SKM-1 treated with dmso at 0.1 percent for 144 hours (cell line): ENCODE measurements at regions not wholly inside any gene's neighbourhood (a gene's known extent, or its start where the extent isn't known, plus 50 kb on each side); places are given as distances from the start of the nearest gene placed in this dataset.
"Not testable (repeated sequence)": the region's sequence is repeated elsewhere in the genome, so short reads cannot be mapped to it uniquely, and the experiment has no call there.

ENCODE experiments used
- DNase-seq: peaks from one replicate; lab custom pipeline; 2025; ENCODE audit not compliant: unreplicated experiment; lab: John Stamatoyannopoulos, UW

DNA sequence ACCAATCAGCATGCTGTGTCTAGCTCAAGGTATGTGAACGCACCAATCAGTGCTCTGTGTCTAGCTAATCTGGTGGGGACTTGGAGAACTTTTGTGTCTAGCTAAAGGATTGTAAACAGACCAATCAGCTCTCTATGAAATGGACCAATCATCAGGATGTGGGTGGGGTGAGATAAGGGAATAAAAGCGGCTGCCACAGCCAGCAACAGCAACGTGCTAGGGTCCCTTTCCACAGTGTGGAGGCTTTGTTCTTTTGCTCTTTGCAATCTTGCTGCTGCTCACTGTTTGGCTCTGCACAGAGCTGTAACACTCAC is 1353.9 kb upstream of the CDH18 start:
- DNase-seq, result not testable (repeated sequence)

DNA sequence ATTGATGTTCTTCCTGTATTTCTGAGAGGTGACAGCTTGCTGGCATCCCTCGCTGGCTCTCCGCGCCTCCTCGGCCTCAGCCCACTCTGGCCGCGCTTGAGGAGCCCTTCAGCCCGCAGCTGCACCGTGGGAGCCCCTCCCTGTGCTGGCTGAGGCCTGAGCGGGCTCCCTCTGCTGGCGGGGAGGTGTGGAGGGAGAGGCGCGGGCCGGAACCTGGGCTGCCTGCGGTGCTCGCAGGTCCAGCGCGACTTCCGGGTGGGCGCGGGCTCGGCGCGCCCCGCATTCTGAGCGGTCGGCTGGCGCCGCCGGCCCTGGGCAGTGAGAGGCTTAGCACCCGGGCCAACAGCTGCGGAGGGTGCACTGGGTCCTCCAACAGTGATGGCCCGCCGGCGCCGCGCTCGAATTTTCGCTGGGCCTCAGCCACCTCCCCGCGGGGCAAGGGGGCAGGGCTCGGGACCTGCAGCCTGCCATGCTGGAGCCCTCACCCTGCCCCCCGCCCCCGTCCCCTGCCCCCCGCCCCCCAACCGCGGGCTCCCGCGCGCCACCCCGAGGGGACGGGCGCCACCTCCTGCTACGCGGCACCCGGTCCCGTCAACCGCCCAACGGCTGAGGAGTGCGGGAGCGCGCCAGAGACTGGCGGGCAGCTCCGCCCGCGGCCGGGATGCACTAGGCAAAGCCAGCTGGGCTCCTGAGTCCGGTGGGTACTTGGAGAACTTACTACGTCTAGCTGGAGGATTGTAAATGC is 1353.4 kb upstream of the CDH18 start:
- not testable (repeated sequence) for DNase-seq

DNA sequence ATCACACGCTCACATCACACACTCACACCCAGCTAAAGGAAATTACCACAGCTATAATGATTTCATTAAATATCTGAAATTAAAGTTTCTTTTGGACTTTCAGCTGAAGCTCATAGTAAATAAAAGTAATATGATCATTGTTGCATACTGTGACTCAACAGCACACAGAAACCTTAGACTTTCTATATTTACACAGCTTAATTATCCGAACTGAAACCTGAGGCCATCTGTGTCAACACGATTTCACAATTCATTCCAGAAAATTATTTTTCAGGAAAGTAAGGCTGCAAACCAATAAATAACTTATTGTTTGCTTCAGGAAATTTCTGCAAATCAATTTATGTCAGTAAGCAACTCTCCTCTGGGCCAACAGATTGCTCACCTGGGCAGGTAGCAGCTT is 1352.2 kb upstream of the CDH18 start:
- not testable (repeated sequence) for DNase-seq

DNA sequence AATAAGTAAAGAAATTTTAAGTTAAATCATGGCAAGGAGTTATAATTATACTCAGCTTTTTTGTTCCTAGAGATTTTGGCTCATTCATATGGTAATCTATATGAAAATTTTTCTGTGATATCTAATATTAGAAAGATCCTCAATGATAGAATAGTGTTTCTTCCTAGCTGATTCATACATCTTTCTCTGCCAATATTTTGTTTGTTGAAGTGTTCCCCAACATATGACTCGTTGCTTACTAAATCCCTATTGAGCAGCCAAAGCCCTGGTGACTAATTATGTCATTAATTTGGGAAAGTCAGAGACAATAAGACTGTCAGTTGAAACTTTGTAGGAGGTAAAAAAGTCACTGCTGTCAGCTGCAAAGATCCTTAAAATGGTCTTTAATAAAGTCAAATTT is 1348.5 kb upstream of the CDH18 start:
- DNase-seq, result not testable (repeated sequence)

DNA sequence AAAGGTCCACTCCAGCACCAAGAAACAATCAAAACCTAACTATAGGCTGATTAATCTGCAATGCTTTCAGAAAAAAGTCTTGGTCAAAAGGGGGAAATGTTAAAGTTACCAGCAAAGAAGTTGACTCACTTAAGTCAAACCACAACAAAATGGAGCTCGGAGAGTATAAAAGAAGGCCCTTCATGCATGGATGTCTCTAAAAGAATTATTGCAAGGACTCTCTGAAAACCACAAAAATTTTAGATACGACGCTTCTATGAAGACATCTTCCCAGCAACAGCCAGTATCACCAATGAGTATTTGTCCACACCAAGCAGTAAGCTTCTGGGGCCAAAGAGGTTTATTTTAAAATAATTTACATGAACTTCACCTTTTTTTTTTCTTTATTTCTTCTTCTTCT is 1327.4 kb upstream of the CDH18 start:
- DNase-seq, result not testable (repeated sequence)

DNA sequence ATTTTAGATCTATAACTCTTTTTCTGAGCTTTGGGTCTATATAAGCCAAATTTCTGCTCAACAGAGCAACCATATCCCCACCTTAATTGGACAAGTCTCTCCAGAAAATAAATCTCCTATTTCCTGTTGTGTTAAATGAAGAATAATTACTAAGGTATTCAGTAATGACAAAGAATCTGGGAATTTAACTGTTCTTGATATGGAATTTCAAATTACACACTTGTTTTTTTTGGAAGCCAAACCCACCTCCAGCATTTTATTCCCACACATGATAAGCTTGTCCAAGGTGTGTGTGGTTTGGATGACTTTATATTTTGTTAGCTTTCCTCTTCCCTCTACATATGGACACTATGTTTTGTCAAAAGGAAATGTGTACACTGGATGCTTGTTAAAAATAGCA is 1313.2 kb upstream of the CDH18 start:
- not testable (repeated sequence) for DNase-seq

DNA sequence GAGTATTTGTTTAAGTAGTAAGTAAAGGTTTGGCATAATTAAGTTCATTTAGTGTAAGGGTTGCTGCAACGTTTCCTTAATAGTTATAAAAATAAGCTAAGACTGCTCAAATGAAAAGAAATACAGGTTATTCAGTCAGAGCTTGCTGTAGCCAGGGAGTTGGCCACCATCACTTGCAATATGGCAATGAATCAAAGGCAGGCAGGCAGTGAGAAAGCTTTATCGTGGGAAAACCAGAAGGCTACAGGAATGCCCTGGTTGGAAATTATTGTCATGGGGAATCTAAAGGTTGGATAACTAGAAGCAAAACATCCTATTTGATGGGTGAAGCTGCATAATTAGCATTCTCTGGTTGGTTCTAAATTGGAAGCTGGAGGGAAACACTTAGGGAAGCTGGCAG is 1286.4 kb upstream of the CDH18 start:
- DNase-seq, result not testable (repeated sequence)

DNA sequence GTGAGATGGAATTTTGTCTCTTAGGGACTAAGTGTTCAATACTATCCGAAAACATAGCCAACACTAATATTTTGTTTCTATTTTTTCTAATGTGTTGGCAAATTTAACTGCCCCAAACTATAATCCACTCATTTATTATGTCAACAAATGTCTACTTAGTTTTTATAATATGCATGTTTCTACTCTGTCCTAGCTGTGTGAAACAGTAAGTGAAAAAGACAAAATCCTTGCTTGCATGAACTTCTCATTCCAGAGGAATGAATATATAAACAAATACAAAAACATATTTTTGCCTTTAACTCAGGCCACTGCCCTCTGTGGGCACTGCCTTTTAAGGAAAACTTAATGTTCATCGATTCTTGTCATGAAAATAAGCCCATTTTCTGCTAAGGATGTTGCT is 1275.4 kb upstream of the CDH18 start:
- no peak for DNase-seq

DNA sequence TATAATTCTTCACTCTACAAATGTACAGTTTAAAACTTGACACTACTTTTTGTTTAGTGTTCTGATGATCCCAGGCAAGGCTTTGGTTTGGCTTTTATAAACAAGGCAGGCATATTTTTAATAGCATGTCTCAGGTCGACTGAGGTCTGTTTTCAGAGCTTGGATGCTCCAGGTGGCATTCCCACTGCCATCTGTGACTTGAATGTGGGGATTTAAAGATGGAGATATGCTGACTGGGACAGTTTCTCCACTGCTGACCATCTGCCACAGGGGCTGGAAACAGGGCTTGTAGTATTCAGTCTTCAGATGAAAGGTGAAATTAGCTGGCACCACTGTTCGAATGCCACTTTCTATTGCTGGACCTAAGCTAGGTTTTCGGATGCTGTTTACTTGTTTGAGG is 1266.2 kb upstream of the CDH18 start:
- no peak for DNase-seq

DNA sequence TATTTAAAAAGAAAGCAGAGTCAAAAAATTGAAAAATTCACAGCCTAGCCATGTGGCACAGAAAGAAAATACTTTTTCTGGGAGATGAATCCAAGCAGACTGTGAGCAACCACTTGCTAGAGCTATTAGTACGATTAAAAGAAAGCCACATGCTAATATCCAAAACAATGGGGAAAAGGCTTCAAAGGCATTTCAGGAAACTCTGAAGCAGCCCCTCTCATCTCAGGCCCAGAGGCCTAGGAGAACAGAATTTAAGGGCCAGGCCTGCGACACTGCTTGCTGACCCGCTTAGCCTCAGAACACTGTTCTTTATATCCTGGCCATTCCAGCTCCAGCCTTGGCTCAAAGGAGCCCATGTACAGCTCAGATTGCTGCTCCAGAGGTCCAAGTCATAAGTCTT is 1257.0 kb upstream of the CDH18 start:
- DNase-seq, result no peak

DNA sequence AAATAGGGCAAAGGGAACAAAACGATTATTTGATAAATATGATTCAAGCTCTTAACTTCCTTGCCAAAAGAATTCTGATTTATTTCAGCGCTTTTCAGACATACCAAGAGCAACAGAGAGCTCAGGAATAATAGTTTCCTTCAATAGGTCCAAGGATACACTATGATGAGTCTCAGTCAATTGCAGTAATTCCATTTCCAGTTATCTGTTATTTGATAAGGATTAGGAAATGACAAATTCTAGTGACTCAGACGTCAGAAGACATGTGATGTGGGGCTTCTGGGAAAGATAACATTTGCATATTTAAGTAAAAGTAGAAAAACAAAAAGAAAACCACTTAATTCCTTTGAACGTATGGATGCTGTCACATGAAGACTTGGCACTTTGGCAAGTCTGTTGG is 1250.8 kb upstream of the CDH18 start:
- DNase-seq, result no peak

DNA sequence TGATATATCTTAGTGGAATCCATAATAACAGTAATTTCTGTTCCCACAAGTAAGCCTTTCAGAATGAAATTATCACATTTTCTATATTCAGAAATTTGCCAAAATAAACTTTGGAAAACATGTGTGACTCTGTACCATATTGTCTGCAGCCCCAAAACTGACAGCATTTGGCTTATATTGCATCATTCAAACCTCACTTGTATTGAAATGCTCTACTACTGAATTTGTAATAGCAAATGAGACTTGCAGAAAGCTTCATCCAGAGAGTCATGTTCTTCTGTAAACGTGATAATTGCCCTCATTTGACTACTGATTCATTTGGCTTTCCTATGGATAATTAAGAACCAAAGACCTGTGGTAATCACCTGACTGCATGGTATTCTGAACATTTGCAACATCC is 1249.5 kb upstream of the CDH18 start:
- no peak for DNase-seq

DNA sequence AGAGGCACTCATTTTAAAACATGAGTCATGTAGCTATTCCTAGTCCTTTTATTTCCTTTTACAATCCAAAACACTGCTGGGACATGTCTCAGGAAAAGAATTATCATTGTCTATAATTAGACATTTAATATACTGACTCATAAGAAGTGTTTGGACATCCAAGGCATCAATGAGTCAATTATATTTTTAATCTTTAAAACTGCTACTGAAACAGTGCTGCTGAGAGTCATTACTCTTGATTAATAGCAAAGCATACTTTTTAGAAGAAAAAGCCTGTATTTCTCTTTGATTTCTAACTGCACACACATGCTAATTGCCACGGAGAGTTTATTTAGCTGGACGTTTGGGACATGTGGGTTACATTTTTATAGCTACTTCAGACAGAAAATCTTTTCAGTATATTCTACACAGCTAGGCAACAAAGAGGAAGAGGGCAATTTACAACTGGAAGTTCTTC is 1249.0 kb upstream of the CDH18 start:
- DNase-seq, result no peak

DNA sequence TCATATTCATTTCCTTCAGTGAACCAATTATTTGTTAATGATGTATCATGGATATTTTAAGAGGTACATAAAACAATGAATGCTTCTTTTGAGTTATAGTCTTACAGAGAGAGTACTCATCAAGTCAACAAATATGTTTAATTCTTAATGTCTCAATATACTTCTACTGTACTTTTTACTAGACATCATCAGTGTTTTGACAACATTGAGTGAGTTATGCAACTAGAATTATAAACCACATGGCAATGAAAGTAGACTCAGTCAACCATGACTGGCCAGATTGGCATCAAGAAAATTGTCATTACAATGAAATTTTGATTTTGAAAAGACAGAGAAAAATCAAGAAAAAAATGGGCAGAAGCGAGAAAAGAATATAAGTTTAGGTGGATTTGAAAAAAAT is 1248.1 kb upstream of the CDH18 start:
- no peak for DNase-seq

DNA sequence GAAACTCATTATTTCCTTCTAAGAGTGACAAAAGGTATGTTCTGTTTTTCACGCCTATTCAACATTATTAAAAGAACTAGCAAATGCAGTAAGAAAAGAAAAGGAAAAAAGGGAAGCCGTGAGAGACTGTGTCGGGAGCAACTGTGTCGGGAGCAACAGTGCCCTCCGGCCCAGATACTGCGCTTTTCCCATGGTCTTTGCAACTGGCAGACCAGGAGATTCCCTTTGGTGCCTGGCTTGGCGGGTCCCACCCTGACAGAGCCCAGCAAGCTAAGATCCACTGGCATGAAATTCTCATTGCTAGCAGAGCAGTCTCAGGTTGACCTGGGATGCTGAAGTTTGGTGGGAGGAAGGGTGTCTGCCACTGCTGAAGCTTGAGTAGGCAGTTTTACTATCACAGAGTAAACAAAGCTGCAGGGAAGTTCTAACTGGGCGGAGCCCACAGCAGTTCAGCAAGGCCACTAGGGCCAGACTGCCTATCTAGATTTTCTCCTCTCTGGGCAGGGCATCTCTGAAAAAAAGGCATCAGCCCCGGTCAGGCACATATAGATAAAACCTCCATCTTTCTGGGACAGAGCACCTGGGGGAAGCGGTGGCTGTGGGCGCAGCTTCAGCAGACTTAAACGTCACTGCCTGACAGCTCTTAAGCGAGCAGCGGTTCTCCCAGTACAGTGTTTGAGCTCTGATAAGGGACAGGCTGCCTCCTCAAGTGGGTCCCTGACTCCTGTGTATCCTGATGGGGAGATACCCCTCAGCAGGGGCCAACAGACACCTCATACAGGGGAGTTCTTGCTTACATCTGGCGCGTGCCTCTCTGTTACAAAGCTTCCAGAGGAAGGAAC is 1237.4 kb upstream of the CDH18 start:
- no peak for DNase-seq

DNA sequence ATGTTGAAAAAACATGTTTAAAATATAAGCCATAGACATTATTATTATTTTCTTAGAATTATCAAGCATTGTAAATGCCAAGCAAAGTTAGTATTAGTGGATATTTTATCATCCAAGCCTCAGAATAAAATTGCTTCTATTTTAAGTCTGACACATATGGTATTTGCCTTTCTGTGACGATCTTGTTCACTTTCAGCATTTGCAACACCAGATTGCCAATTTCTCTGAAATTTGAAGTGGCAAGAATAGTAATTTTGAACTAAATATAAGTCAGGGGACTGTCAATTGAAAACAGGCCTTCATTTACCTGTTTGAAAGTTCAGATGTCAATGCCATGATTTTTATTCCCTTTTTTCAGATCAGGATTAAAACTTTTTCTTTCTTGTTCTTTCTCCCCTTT is 1233.6 kb upstream of the CDH18 start:
- DNase-seq, result no peak

DNA sequence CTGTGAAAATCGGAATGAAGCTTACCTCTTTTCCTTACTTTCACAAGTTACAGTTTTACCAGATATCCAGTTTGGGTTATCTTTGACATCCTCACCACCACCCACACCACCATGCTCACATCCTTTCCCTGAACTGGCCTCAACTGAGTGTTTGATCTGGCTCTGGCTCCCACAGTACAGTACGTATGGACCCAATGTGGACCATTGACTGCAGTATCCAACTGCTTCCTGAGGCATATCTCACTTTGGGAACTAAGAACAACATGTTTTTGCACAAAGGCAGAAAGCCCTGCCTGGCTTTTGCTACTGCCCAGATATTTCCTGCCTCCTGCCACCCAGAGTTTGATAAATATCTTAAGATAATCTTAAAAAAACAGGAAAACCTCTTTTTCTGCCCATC is 1232.0 kb upstream of the CDH18 start:
- DNase-seq, result no peak

DNA sequence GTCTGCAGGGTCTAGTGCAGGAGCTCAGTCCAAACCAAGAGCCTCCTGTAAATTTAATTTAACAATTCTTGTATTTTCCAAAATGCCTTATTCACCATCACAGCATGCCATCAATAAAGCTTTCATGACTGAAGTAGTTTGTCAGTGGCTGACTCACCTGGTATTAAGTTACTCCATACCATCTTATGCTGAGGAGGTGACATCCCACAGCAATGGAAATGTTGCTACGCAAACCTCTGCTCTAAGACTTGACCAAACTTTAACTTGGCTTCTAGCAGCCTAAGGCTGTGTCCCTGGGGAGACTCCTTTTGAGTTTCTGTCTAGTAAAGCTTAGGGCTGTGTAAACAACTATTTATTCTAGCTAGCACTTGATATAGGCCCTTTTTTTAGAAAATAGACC is 1231.3 kb upstream of the CDH18 start:
- no peak for DNase-seq

DNA sequence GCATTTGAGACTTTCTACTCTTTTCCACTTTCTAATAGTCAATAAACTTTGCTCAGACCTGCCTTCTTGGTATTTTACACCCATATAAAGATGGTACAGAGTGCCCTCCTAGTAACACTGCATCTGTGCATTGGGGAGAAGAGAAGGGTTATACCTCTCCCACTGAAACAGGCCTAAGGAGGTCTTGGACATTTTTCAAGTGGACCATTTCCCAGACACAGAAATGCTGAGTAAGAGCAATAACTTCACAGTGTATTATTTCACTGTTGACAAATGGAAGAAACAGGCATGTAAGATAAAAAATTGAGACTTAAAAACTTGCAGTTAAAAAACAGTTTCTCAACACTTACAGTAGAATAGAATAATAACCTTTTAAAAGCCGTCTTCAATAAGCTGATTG is 1224.0 kb upstream of the CDH18 start:
- DNase-seq, result no peak

DNA sequence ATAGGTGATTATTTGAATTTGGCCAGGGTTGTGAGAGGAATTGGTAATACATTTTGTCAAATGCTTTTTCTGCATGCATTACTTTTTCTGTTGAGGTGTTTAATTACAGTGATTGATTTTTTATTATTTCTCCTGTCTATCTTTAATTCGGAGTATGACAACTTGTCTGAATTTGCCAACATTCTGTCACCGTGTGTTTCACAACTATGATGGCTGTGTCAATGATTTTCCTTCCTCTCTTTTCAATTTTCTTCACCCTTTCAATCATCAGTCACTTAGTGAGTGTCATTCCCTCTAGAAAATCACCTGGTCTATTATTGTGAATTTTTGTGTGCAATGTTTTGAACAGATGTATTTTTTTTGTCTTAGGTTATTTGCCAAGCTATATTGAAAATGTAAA is 1221.4 kb upstream of the CDH18 start:
- no peak for DNase-seq

DNA sequence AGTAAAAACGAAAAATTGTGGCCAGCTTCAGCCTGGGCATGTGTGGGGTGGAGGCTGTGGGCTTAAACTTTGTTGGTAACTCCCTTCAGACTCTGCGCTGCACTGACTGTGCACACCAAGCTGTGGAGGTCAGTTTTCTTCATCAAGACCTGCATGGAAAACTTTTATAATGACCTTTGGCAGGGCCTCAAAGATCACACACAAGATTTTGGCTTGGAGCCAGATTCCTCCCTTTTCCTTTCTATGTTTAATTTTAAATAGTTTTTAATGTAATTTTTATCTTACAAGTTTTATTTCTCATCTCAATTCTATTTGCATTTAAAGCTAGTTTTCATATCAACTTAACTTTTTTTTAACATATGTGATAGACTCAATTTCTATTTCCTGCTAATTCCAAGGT is 1211.1 kb upstream of the CDH18 start:
- DNase-seq, result no peak

DNA sequence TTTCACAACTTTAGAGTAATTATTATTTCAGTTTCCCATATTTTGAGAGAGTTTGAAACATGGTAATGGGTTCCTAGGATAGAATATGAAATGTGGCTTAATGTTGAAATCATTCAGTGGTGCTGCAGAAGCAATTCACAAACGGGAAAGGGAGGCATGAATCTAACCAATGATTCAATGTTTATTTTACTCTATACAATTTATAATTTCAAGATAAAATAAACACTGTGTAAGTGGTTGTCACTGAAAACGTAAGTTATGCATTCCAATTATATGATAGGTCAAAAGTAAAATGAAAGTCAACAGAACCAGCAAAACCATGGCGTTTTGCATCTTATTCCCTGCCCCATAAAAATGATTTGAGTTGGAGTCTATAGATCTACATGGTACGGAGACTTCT is 1207.1 kb upstream of the CDH18 start:
- DNase-seq, result no peak

DNA sequence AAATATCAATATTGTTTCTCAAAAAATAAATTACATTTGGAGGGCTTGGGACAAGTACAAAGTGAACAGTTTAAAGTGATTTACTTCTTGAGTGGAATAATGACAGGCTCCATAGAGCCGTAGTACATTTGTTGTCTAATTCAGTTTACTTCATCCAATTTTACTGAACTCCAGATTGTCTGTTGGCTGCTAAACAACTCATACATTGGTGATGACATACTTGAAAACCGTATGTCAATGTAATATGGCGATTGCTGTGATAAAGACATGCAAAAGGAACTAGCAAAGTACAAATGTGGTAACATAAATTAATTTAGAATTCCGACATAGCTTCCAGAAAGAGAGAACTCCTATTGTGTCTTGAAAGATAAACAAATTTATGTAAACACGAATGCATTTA is 1197.5 kb upstream of the CDH18 start:
- DNase-seq, result no peak
